Activated T-cell treated with anti-CD3 and anti-CD28 coated beads, Interleukin-2, amount 50 U/mL, for 24 hours (primary cell): ENCODE measurements at regions not wholly inside any gene's neighbourhood (a gene's known extent, or its start where the extent isn't known, plus 50 kb on each side); places are given as distances from the start of the nearest gene placed in this dataset.

Source experiments
- DNase-seq: peaks from one replicate; pipeline ENCODE4 v3.0.0-alpha.2; 2020
- H3K27ac Mint-ChIP-seq: 2 replicates; pipeline ENCODE4 v1.8.0; 2020; ENCODE audit warnings: mild to moderate bottlenecking, mixed read lengths
- H3K27me3 Mint-ChIP-seq: 2 replicates; pipeline ENCODE4 v1.8.0; 2020; ENCODE audit warnings: mixed read lengths
- H3K36me3 Mint-ChIP-seq: 2 replicates; pipeline ENCODE4 v1.8.0; 2020; ENCODE audit warnings: low read depth, mixed read lengths
- H3K4me1 Mint-ChIP-seq: 2 replicates; pipeline ENCODE4 v1.8.0; 2020; ENCODE audit warnings: low read depth, mixed read lengths
- H3K4me3 Mint-ChIP-seq: 2 replicates; pipeline ENCODE4 v1.8.0; 2020; ENCODE audit warnings: mild to moderate bottlenecking, moderate library complexity, mixed read lengths
- H3K9me3 Mint-ChIP-seq: 2 replicates; pipeline ENCODE4 v1.8.0; 2020; ENCODE audit warnings: mixed read lengths

- no peak overlapping the region for H3K4me3 Mint-ChIP-seq
- H3K27me3 Mint-ChIP-seq, result peaks cover 25% of the 10 kb centered on the region
- no peaks in the 10 kb centered on the region for H3K4me1 Mint-ChIP-seq
- DNase-seq, result no peak
- no peaks in the 10 kb centered on the region for H3K9me3 Mint-ChIP-seq
- no peaks in the 10 kb centered on the region for H3K36me3 Mint-ChIP-seq
- H3K27ac Mint-ChIP-seq, result no peak overlapping the region
Measured at GRCh38 chr7:131745390-131746248, 189.2 kb upstream of the PODXL start.

GRCh38 chr7:131741446-131741845 lies 185.0 kb upstream of the PODXL start:
- H3K4me3 Mint-ChIP-seq, result no peak overlapping the region
- H3K27me3 Mint-ChIP-seq, result peaks cover 37% of the 10 kb centered on the region
- H3K27ac Mint-ChIP-seq, result no peak overlapping the region
- H3K36me3 Mint-ChIP-seq, result no peaks in the 10 kb centered on the region
- no peak for DNase-seq
- no peaks in the 10 kb centered on the region for H3K4me1 Mint-ChIP-seq
- H3K9me3 Mint-ChIP-seq, result no peaks in the 10 kb centered on the region

GRCh38 chr7:131737746-131738465 lies 181.5 kb upstream of the PODXL start:
- Mint-ChIP-seq H3K27ac (no peak overlapping the region), H3K36me3 (no peaks in the 10 kb centered on the region), H3K9me3 (no peaks in the 10 kb centered on the region), H3K4me3 (no peak overlapping the region), H3K4me1 (no peaks in the 10 kb centered on the region), H3K27me3 (peaks cover 52% of the 10 kb centered on the region)
- DNase-seq, result no peak

- Mint-ChIP-seq H3K4me3 (no peak overlapping the region), H3K27me3 (peaks cover 50% of the 10 kb centered on the region), H3K9me3 (no peaks in the 10 kb centered on the region), H3K4me1 (no peaks in the 10 kb centered on the region), H3K27ac (no peak overlapping the region), H3K36me3 (no peaks in the 10 kb centered on the region)
- DNase-seq, result no peak
Measured at GRCh38 chr7:131735101-131735500, 178.7 kb upstream of the PODXL start.

- peaks cover 50% of the 10 kb centered on the region for H3K27me3 Mint-ChIP-seq
- H3K36me3 Mint-ChIP-seq, result no peaks in the 10 kb centered on the region
- peaks cover 4% of the 10 kb centered on the region for H3K9me3 Mint-ChIP-seq
- no peak for DNase-seq
- H3K4me1 Mint-ChIP-seq, result no peaks in the 10 kb centered on the region
- no peak overlapping the region for H3K4me3 Mint-ChIP-seq
- H3K27ac Mint-ChIP-seq, result no peak overlapping the region
Measured at GRCh38 chr7:131733604-131734003, 177.2 kb upstream of the PODXL start.

GRCh38 chr7:131727189-131727588 lies 170.8 kb upstream of the PODXL start:
- H3K36me3 Mint-ChIP-seq, result no peaks in the 10 kb centered on the region
- no peak overlapping the region for H3K4me3 Mint-ChIP-seq
- H3K27me3 Mint-ChIP-seq, result peaks cover 15% of the 10 kb centered on the region
- H3K27ac Mint-ChIP-seq, result no peak overlapping the region
- H3K4me1 Mint-ChIP-seq, result no peaks in the 10 kb centered on the region
- H3K9me3 Mint-ChIP-seq, result peaks cover 6% of the 10 kb centered on the region
- no peak for DNase-seq

GRCh38 chr7:131726686-131727085 lies 170.3 kb upstream of the PODXL start:
- no peak for DNase-seq
- no peak overlapping the region for H3K27ac Mint-ChIP-seq
- no peak overlapping the region for H3K4me3 Mint-ChIP-seq
- H3K9me3 Mint-ChIP-seq, result peaks cover 6% of the 10 kb centered on the region
- no peaks in the 10 kb centered on the region for H3K4me1 Mint-ChIP-seq
- peaks cover 11% of the 10 kb centered on the region for H3K27me3 Mint-ChIP-seq
- no peaks in the 10 kb centered on the region for H3K36me3 Mint-ChIP-seq

GRCh38 chr7:131726031-131726430 lies 169.6 kb upstream of the PODXL start:
- Mint-ChIP-seq H3K36me3 (no peaks in the 10 kb centered on the region), H3K4me1 (no peaks in the 10 kb centered on the region), H3K9me3 (peaks cover 6% of the 10 kb centered on the region), H3K27ac (no peak overlapping the region), H3K27me3 (peaks cover 11% of the 10 kb centered on the region), H3K4me3 (no peak overlapping the region)
- DNase-seq, result no peak

GRCh38 chr7:131724776-131725345 lies 168.4 kb upstream of the PODXL start:
- no peak for DNase-seq

GRCh38 chr7:131723926-131724325 lies 167.5 kb upstream of the PODXL start:
- peaks cover 16% of the 10 kb centered on the region for H3K27me3 Mint-ChIP-seq
- no peaks in the 10 kb centered on the region for H3K36me3 Mint-ChIP-seq
- H3K9me3 Mint-ChIP-seq, result peaks cover 5% of the 10 kb centered on the region
- no peak overlapping the region for H3K4me3 Mint-ChIP-seq
- H3K4me1 Mint-ChIP-seq, result no peaks in the 10 kb centered on the region
- H3K27ac Mint-ChIP-seq, result no peak overlapping the region
- no peak for DNase-seq

More at GRCh38 chr7:131724776-131725345, 168.4 kb upstream of the PODXL start:
- Mint-ChIP-seq H3K4me3 (no peak overlapping the region), H3K4me1 (no peaks in the 10 kb centered on the region), H3K27ac (no peak overlapping the region), H3K9me3 (peaks cover 6% of the 10 kb centered on the region), H3K36me3 (no peaks in the 10 kb centered on the region), H3K27me3 (peaks cover 15% of the 10 kb centered on the region)

GRCh38 chr7:131722371-131722770 lies 165.9 kb upstream of the PODXL start:
- H3K9me3 Mint-ChIP-seq, result no peaks in the 10 kb centered on the region
- peaks cover 19% of the 10 kb centered on the region for H3K27me3 Mint-ChIP-seq
- DNase-seq, result no peak
- no peaks in the 10 kb centered on the region for H3K36me3 Mint-ChIP-seq
- no peaks in the 10 kb centered on the region for H3K4me1 Mint-ChIP-seq
- H3K4me3 Mint-ChIP-seq, result no peak overlapping the region
- no peak overlapping the region for H3K27ac Mint-ChIP-seq

GRCh38 chr7:131721660-131722059 lies 165.2 kb upstream of the PODXL start:
- no peak for DNase-seq
- H3K36me3 Mint-ChIP-seq, result no peaks in the 10 kb centered on the region
- peaks cover 19% of the 10 kb centered on the region for H3K27me3 Mint-ChIP-seq
- no peak overlapping the region for H3K4me3 Mint-ChIP-seq
- no peak overlapping the region for H3K27ac Mint-ChIP-seq
- no peaks in the 10 kb centered on the region for H3K4me1 Mint-ChIP-seq
- H3K9me3 Mint-ChIP-seq, result no peaks in the 10 kb centered on the region

- Mint-ChIP-seq H3K27me3 (peaks cover 23% of the 10 kb centered on the region), H3K36me3 (no peaks in the 10 kb centered on the region), H3K4me3 (no peak overlapping the region), H3K9me3 (no peaks in the 10 kb centered on the region), H3K4me1 (no peaks in the 10 kb centered on the region), H3K27ac (no peak overlapping the region)
- DNase-seq, result no peak
Measured at GRCh38 chr7:131720703-131721102, 164.3 kb upstream of the PODXL start.

GRCh38 chr7:131717181-131717580 lies 160.8 kb upstream of the PODXL start:
- no peak overlapping the region for H3K4me3 Mint-ChIP-seq
- no peak overlapping the region for H3K27ac Mint-ChIP-seq
- H3K36me3 Mint-ChIP-seq, result no peaks in the 10 kb centered on the region
- H3K9me3 Mint-ChIP-seq, result no peaks in the 10 kb centered on the region
- H3K27me3 Mint-ChIP-seq, result peaks cover 24% of the 10 kb centered on the region
- DNase-seq, result no peak
- no peaks in the 10 kb centered on the region for H3K4me1 Mint-ChIP-seq

GRCh38 chr7:131699323-131699722 lies 142.9 kb upstream of the PODXL start:
- Mint-ChIP-seq H3K27me3 (peaks cover 3% of the 10 kb centered on the region), H3K4me3 (no peak overlapping the region), H3K27ac (no peak overlapping the region), H3K4me1 (no peaks in the 10 kb centered on the region), H3K36me3 (no peaks in the 10 kb centered on the region), H3K9me3 (peaks cover 6% of the 10 kb centered on the region)
- no peak for DNase-seq
